ENCODE measurements at regions not wholly inside any gene's neighbourhood (a gene's known extent, or its start where the extent isn't known, plus 50 kb on each side); places are given as distances from the start of the nearest gene placed in this dataset.

DNA sequence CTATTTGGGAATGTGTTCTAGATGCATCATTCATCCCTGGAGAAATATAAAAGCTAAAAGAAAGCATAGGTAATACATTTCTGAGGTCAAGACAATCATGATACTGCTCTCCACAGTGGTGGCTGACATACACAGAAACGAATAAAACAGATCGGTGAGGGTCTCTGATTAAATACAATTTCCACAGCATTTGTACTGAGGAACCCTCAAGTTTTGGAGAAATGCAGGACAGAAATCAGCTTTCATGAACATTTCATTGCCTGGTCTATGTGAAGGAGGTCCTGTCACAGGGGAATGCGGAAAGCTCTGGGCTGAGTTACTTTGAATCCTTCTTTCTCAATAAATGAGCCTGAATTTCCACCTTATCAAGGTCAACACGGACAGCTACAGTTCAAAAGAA, 67.9 kb upstream of the ITGB1 start:
- ChIA-PET POLR2A (ENCODE audit: unreplicated experiment) (interaction anchor here (0.7 kb wide), 1 partner anchor 262 kb away, joined by 5 read pairs; no protein-coding TSS in a partner anchor), CTCF (no interaction called here)
- Histone ChIP-seq H3K9me2 (ENCODE audit: insufficient read depth) (no peaks in the 10 kb centered on the region), H3K4me3 (no peak overlapping the region), H3K36me3 (ENCODE audit: low read depth) (no peaks in the 10 kb centered on the region), H3K4me1 (replicated peaks; ENCODE audit: insufficient read depth) (no peaks in the 10 kb centered on the region), H3K9me3 (ENCODE audit: insufficient read depth, low read depth) (no peaks in the 10 kb centered on the region), H3K79me2 (ENCODE audit: low read depth) (no peaks in the 10 kb centered on the region), H3K27me3 (ENCODE audit: insufficient read depth, low read depth) (no peaks in the 10 kb centered on the region), H2AFZ (no peak overlapping the region), H4K20me1 (ENCODE audit: insufficient read depth) (no peaks in the 10 kb centered on the region), H3F3A (ENCODE audit: insufficient read depth, low read depth) (no peaks in the 10 kb centered on the region), H3K4me2 (no peak overlapping the region), H3K27ac (no peak overlapping the region)
- TF ChIP-seq EZH2 (IDR thresholded peaks at IDR 0.05; ENCODE audit: low read depth): no peak
- TF ChIP-seq, protein P1, sequence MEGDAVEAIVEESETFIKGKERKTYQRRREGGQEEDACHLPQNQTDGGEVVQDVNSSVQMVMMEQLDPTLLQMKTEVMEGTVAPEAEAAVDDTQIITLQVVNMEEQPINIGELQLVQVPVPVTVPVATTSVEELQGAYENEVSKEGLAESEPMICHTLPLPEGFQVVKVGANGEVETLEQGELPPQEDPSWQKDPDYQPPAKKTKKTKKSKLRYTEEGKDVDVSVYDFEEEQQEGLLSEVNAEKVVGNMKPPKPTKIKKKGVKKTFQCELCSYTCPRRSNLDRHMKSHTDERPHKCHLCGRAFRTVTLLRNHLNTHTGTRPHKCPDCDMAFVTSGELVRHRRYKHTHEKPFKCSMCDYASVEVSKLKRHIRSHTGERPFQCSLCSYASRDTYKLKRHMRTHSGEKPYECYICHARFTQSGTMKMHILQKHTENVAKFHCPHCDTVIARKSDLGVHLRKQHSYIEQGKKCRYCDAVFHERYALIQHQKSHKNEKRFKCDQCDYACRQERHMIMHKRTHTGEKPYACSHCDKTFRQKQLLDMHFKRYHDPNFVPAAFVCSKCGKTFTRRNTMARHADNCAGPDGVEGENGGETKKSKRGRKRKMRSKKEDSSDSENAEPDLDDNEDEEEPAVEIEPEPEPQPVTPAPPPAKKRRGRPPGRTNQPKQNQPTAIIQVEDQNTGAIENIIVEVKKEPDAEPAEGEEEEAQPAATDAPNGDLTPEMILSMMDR (conservative IDR thresholded peaks at IDR 0.05): no peak
- BruUV-seq (replicated peaks): no TSS peak
- intact Hi-C loops (cut with micrococcal nuclease; ENCODE audit: unreplicated experiment): no loop called here
- no peak for DNase-seq

- CTCF ChIA-PET: no interaction called here
- no peak for TF ChIP-seq EZH2 (IDR thresholded peaks at IDR 0.05; ENCODE audit: low read depth)
- TF ChIP-seq, protein P1 (conservative IDR thresholded peaks at IDR 0.05): no peak
- no peaks in the 10 kb centered on the region for H4K20me1 ChIP-seq (ENCODE audit: insufficient read depth)
- no TSS peak for BruUV-seq (replicated peaks)
- H3K79me2 ChIP-seq (ENCODE audit: low read depth): no peaks in the 10 kb centered on the region
- no peaks in the 10 kb centered on the region for H3K36me3 ChIP-seq (ENCODE audit: low read depth)
- POLR2A ChIA-PET (ENCODE audit: unreplicated experiment): no interaction called here
- H3K27me3 ChIP-seq (ENCODE audit: insufficient read depth, low read depth): no peaks in the 10 kb centered on the region
- no peaks in the 10 kb centered on the region for H3K4me1 ChIP-seq (replicated peaks; ENCODE audit: insufficient read depth)
- no peaks in the 10 kb centered on the region for H3K9me3 ChIP-seq (ENCODE audit: insufficient read depth, low read depth)
- no peak overlapping the region for H3K4me3 ChIP-seq
- H2AFZ ChIP-seq: no peak overlapping the region
- H3K4me2 ChIP-seq: no peak overlapping the region
- DNase-seq: no peak
- intact Hi-C loops (cut with micrococcal nuclease; ENCODE audit: unreplicated experiment): no loop called here
- no peaks in the 10 kb centered on the region for H3F3A ChIP-seq (ENCODE audit: insufficient read depth, low read depth)
- no peaks in the 10 kb centered on the region for H3K9me2 ChIP-seq (ENCODE audit: insufficient read depth)
- H3K27ac ChIP-seq: no peak overlapping the region
These were observed 67.0 kb upstream of the ITGB1 start for GRCh38 chr10:33025039-33025438.

- intact Hi-C loops (cut with micrococcal nuclease; ENCODE audit: unreplicated experiment): no loop called here
- Histone ChIP-seq H3K4me3 (no peak overlapping the region), H3K36me3 (ENCODE audit: low read depth) (no peaks in the 10 kb centered on the region), H3F3A (ENCODE audit: insufficient read depth, low read depth) (no peaks in the 10 kb centered on the region), H4K20me1 (ENCODE audit: insufficient read depth) (no peaks in the 10 kb centered on the region), H3K27ac (no peak overlapping the region), H3K9me2 (ENCODE audit: insufficient read depth) (no peaks in the 10 kb centered on the region), H3K9me3 (ENCODE audit: insufficient read depth, low read depth) (no peaks in the 10 kb centered on the region), H3K4me2 (no peak overlapping the region), H2AFZ (no peak overlapping the region), H3K4me1 (replicated peaks; ENCODE audit: insufficient read depth) (no peaks in the 10 kb centered on the region), H3K27me3 (ENCODE audit: insufficient read depth, low read depth) (no peaks in the 10 kb centered on the region), H3K79me2 (ENCODE audit: low read depth) (no peaks in the 10 kb centered on the region)
- POLR2A ChIA-PET (ENCODE audit: unreplicated experiment): interaction anchor here (0.7 kb wide), 1 partner anchor 1423 kb away, joined by 7 read pairs; no protein-coding TSS in a partner anchor
- DNase-seq: no peak
- no TSS peak for BruUV-seq (replicated peaks)
- no peak for TF ChIP-seq EZH2 (IDR thresholded peaks at IDR 0.05; ENCODE audit: low read depth)
- TF ChIP-seq, protein P1 (conservative IDR thresholded peaks at IDR 0.05): no peak
- CTCF ChIA-PET: no interaction called here
These were observed 64.7 kb upstream of the ITGB1 start for GRCh38 chr10:33022691-33023090.

All from PC-9 (cell line).